Hematopoietic multipotent progenitor cell treated with erythropoietin and hydrocortisone succinate and interleukin-3 and kit ligand, for 17 days (in vitro differentiated cells): ENCODE measurements at regions not wholly inside any gene's neighbourhood (a gene's known extent, or its start where the extent isn't known, plus 50 kb on each side); places are given as distances from the start of the nearest gene placed in this dataset.

ENCODE experiments used
- DNase-seq: peaks from one replicate; pipeline ENCODE4 v3.0.0-alpha.2; 2015; ENCODE audit warnings: low spot score

GRCh38 chr21:16363100-16363499 is 633.3 kb downstream of the USP25 start:
- DNase-seq: no peak

- no peak for DNase-seq
Observed at GRCh38 chr21:16363518-16363917, 633.7 kb downstream of the USP25 start.

- DNase-seq: no peak
Observed at GRCh38 chr21:16366207-16366606, 636.4 kb downstream of the USP25 start.

- no peak for DNase-seq
Observed at GRCh38 chr21:16367079-16367478, 637.3 kb downstream of the USP25 start.

GRCh38 chr21:16370186-16370585 is 640.4 kb downstream of the USP25 start:
- no peak for DNase-seq

- no peak for DNase-seq
Observed at GRCh38 chr21:16372586-16372985, 642.8 kb downstream of the USP25 start.

- DNase-seq: no peak
Observed at GRCh38 chr21:16376673-16377072, 646.9 kb downstream of the USP25 start.

- no peak for DNase-seq
Observed at GRCh38 chr21:16377120-16377658, 647.4 kb downstream of the USP25 start.

GRCh38 chr21:16377857-16378256 is 648.1 kb downstream of the USP25 start:
- no peak for DNase-seq

GRCh38 chr21:16378525-16378924 is 648.7 kb downstream of the USP25 start:
- DNase-seq: no peak

GRCh38 chr21:16388291-16388690 is 658.5 kb downstream of the USP25 start:
- no peak for DNase-seq

GRCh38 chr21:16388911-16389560 is 659.3 kb downstream of the USP25 start:
- no peak for DNase-seq

- DNase-seq: no peak
Observed at GRCh38 chr21:16389643-16390042, 659.9 kb downstream of the USP25 start.

GRCh38 chr21:16395285-16395684 is 665.5 kb downstream of the USP25 start:
- DNase-seq: no peak

GRCh38 chr21:16402752-16403151 is 673.0 kb downstream of the USP25 start:
- no peak for DNase-seq

- DNase-seq: no peak
Observed at GRCh38 chr21:16404776-16405175, 675.0 kb downstream of the USP25 start.

GRCh38 chr21:16406355-16406754 is 676.6 kb downstream of the USP25 start:
- DNase-seq: no peak

- no peak for DNase-seq
Observed at GRCh38 chr21:16407403-16408240, 677.8 kb downstream of the USP25 start.

- no peak for DNase-seq
Observed at GRCh38 chr21:16408280-16408679, 678.5 kb downstream of the USP25 start.

- DNase-seq: no peak
Observed at GRCh38 chr21:16409352-16409751, 679.6 kb downstream of the USP25 start.

- no peak for DNase-seq
Observed at GRCh38 chr21:16418226-16418625, 688.4 kb downstream of the USP25 start.

- DNase-seq: no peak
Observed at GRCh38 chr21:16418642-16419041, 688.9 kb downstream of the USP25 start.

- no peak for DNase-seq
Observed at GRCh38 chr21:16419188-16419921, 689.6 kb downstream of the USP25 start.
